LNCaP clone FGC (cell line): ENCODE measurements at regions not wholly inside any gene's neighbourhood (a gene's known extent, or its start where the extent isn't known, plus 50 kb on each side); places are given as distances from the start of the nearest gene placed in this dataset.

Experiments
- DNase-seq: peaks from one replicate; pipeline ENCODE4 v3.0.0-alpha.2; 2011; ENCODE audit warnings: low read depth
- H3K4me3 ChIP-seq: 2 replicates; pipeline ENCODE4 v1.5.1; 2011; ENCODE audit warnings: mild to moderate bottlenecking, low read depth, low read length, control low read depth
- CTCF ChIP-seq: IDR thresholded peaks from 2 replicates; pipeline ENCODE4 v1.5.1; 2012; ENCODE audit warnings: mild to moderate bottlenecking; ENCODE audit not compliant: control insufficient read depth, insufficient read depth; ENCODE audit errors: extremely low read depth

- DNase-seq: no peak
- no peak overlapping the region for H3K4me3 ChIP-seq
- no peak for TF ChIP-seq CTCF
Observed at GRCh38 chr1:87816646-87817045, 488.0 kb downstream of the LMO4 start.

GRCh38 chr1:87820668-87821334 is 492.1 kb downstream of the LMO4 start:
- DNase-seq: no peak
- no peak for TF ChIP-seq CTCF
- H3K4me3 ChIP-seq: no peak overlapping the region

DNA sequence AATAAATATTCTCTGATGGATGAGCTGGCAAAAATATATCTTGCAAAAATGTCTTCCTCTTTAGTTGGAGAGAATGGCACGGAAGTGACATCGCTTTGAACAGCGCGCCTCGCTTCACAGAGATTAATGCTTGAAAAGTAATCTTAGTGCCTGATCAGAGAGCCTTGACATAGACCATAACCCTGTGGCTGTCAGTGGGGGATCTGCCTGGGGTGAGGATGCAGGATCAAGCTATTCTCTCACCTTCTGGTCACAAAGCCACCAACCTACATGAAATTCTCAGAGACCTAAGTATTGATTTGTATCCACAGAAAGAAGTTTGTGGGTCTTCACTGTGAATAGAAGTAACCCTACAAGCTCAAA is 492.6 kb downstream of the LMO4 start:
- H3K4me3 ChIP-seq: no peak overlapping the region
- DNase-seq: no peak
- no peak for TF ChIP-seq CTCF

DNA sequence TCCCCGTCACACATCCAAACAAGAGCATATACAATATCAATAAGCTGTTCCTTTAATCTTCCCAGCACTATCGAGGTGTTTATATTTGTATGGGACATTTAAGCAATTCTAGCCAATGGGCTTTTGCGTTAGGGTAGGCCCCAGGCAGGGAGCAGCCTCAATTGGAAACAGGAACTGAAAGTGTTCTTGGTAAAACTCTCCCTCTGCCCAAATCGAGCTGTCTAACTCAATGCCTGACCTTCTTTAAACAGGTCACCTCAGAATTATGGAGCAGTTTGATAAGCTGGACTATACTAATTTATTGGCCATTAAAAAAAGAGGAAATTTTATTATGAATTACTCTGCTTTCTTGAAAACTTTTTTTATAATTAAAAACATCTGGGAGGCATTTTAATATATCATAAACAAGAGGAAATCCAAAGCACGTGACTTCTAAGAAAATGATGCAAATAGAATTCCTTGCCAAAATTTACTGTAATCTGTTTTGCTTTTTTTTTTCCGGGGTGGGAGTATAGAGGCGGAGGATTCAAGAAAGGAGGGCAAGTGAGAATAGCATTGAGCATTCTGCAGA is 498.1 kb downstream of the LMO4 start:
- H3K4me3 ChIP-seq: no peak overlapping the region
- TF ChIP-seq CTCF: no peak
- DNase-seq: no peak

DNA sequence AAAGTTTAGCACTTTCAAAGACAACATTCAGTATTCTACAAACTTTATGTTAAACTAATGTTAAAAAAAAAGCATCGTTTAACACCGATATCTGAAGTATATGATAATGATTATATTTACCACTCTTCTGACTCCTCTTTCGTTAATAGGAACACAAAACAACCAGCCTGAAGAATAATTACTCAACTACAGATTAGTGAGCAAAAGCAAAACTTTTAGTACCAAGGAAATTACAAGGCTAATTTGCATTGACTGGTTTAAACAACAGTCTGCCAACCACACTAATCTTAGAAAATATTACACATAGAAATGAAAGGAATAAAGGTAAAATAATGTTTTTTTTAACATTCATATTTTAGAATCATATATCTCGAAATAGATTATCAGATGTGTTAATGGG is 500.7 kb downstream of the LMO4 start:
- H3K4me3 ChIP-seq: no peak overlapping the region
- no peak for DNase-seq
- TF ChIP-seq CTCF: no peak

DNA sequence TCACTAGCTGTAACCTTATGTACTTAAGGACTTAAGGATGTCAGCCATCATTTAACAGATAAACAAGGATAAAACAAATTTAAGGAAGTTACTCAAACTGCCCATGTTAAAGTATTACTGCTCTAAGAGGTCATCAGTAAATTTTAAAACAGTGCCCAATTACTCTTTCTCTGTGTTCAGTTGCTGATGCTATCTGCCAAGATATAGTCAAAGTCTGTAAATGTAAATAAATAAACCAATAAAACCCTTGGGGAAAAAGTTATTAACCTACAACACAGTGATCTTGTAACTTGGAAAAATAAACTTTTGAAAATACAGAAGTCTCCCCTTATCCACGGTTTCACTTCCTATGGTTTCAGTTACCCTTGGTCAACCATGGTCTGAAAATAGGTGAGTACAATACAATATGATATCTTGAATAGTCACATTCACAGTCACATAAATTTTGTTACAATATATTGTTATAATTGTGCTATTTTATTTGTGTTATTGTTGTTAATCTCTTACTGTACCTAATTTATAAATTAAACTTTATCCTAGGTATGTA is 501.8 kb downstream of the LMO4 start:
- no peak for DNase-seq
- H3K4me3 ChIP-seq: no peak overlapping the region
- no peak for TF ChIP-seq CTCF

GRCh38 chr1:87833166-87833565 is 504.5 kb downstream of the LMO4 start:
- DNase-seq: no peak
- no peak for TF ChIP-seq CTCF
- no peak overlapping the region for H3K4me3 ChIP-seq
